RWPE2 (cell line): ENCODE measurements at regions not wholly inside any gene's neighbourhood (a gene's known extent, or its start where the extent isn't known, plus 50 kb on each side); places are given as distances from the start of the nearest gene placed in this dataset.

ENCODE experiments used
- ATAC-seq: fragments of 200-7000 bp; cut with Tn5 transposase; 3 replicates; pipeline ENCODE4 v1.9.1; 2021; ENCODE audit warnings: low read depth
- DNase-seq: peaks from one replicate; pipeline ENCODE4 v3.0.0-alpha.2; 2020; ENCODE audit warnings: low spot score
- H3K27ac ChIP-seq: fragments of 450-650 bp; 2 replicates; pipeline ENCODE4 v1.5.1; 2017; ENCODE audit warnings: mild to moderate bottlenecking; ENCODE audit not compliant: poor library complexity, severe bottlenecking
- H3K27me3 ChIP-seq: fragments of 250-450 bp; sonication (Bioruptor Pico); 2 replicates; pipeline ENCODE4 v1.5.1; 2021; ENCODE audit warnings: mild to moderate bottlenecking, moderate library complexity; ENCODE audit not compliant: insufficient read depth, poor library complexity, severe bottlenecking
- H3K36me3 ChIP-seq: fragments of 250-450 bp; sonication (Bioruptor Pico); 2 replicates; pipeline ENCODE4 v1.5.1; 2020; ENCODE audit warnings: low read depth, mild to moderate bottlenecking, moderate library complexity
- H3K4me1 ChIP-seq: fragments of 250-450 bp; sonication (Bioruptor Pico); 2 replicates; pipeline ENCODE4 v1.5.1; 2021; ENCODE audit warnings: mild to moderate bottlenecking, moderate library complexity; ENCODE audit not compliant: insufficient read depth, poor library complexity, severe bottlenecking
- H3K4me3 ChIP-seq: fragments of 250-450 bp; sonication (Bioruptor Pico); 2 replicates; pipeline ENCODE4 v1.5.1; 2021; ENCODE audit warnings: mild to moderate bottlenecking, moderate library complexity; ENCODE audit not compliant: severe bottlenecking
- H3K9me3 ChIP-seq: fragments of 250-450 bp; sonication (Bioruptor Pico); 2 replicates; pipeline ENCODE4 v1.5.1; 2021; ENCODE audit warnings: mild to moderate bottlenecking, moderate library complexity; ENCODE audit not compliant: severe bottlenecking
- CTCF ChIP-seq: fragments of 450-650 bp; IDR thresholded peaks from one replicate; pipeline ENCODE4 v1.5.1; 2017; ENCODE audit warnings: mild to moderate bottlenecking, moderate library complexity; ENCODE audit not compliant: poor library complexity, severe bottlenecking

- Histone ChIP-seq H3K4me1 (no peaks in the 10 kb centered on the region), H3K27me3 (no peaks in the 10 kb centered on the region), H3K36me3 (no peaks in the 10 kb centered on the region), H3K27ac (no peak overlapping the region), H3K9me3 (no peaks in the 10 kb centered on the region), H3K4me3 (no peak overlapping the region)
- no peak for TF ChIP-seq CTCF
- ATAC-seq (no peak), DNase-seq (no peak)
These were observed 141.3 kb upstream of the SP8 start for GRCh38 chr7:20927976-20928375.

- H3K9me3 ChIP-seq, result no peaks in the 10 kb centered on the region
- H3K36me3 ChIP-seq, result no peaks in the 10 kb centered on the region
- ATAC-seq (no peak), DNase-seq (no peak)
- no peaks in the 10 kb centered on the region for H3K27me3 ChIP-seq
- H3K27ac ChIP-seq, result no peak overlapping the region
- no peaks in the 10 kb centered on the region for H3K4me1 ChIP-seq
- no peak for TF ChIP-seq CTCF
- H3K4me3 ChIP-seq, result no peak overlapping the region
These were observed 142.5 kb upstream of the SP8 start for GRCh38 chr7:20929199-20929598.

GRCh38 chr7:20931739-20932138 is 145.1 kb upstream of the SP8 start:
- Histone ChIP-seq H3K4me1 (no peaks in the 10 kb centered on the region), H3K27me3 (no peaks in the 10 kb centered on the region), H3K4me3 (no peak overlapping the region), H3K27ac (no peak overlapping the region), H3K9me3 (no peaks in the 10 kb centered on the region), H3K36me3 (no peaks in the 10 kb centered on the region)
- no peak for ATAC-seq
- TF ChIP-seq CTCF, result no peak
- no peak for DNase-seq

DNA sequence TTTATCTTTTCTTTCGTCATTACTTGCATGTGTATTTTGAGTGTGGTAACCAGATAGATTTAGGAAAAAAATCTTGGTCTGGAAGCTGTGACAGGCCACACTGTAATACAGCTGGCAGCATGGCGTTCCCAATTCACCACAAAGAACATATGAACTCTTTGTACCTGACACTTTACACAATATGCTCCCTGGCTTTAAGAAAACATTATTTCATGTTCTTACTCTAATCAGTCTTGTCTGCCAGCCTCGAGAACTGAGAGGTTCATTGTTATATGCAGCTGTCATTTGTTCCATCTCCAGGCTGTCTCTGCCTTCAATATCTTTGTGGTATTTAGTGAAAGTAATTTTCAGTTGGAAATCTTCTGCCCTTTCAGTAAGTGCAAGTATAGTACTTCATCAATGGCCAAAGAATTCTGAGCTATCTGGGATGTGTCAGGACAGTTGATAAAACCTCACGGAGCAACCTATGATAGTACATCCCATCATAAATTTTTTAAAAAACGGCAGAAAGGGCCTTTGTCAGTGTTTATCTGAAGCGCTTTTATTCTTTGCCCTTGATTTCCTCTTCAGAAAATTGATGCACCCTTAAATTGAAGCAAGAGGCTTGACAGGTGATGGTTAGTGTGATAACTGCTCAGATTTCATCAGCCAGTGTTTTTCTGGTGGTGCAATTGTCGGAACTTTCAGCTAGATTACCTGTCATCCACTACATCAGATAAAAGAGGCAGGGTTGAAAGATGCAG is 146.3 kb upstream of the SP8 start:
- Histone ChIP-seq H3K27me3 (no peaks in the 10 kb centered on the region), H3K4me1 (no peaks in the 10 kb centered on the region), H3K4me3 (no peak overlapping the region), H3K9me3 (no peaks in the 10 kb centered on the region), H3K27ac (no peak overlapping the region), H3K36me3 (no peaks in the 10 kb centered on the region)
- no peak for DNase-seq
- no peak for ATAC-seq
- TF ChIP-seq CTCF, result no peak

DNA sequence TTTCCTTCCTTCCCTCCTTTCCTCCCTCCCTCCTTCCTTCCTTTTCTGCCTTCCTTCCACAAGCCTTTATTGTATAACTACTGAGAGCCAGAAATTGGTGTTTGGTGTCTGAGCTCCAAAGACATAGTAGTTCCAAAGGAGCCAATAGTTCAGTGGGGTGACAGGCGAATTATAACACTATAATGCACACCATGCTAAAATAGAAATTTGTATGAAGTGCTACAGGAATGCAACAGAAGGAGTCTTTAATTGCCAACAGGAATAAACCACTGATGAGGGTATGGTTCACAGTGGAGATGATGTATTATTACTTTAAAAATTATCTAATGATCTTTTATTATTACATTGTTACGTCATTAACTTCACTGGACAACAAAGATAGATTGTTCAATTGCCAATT is 158.8 kb upstream of the SP8 start:
- no peak overlapping the region for H3K4me3 ChIP-seq
- no peak for ATAC-seq
- H3K27me3 ChIP-seq, result no peaks in the 10 kb centered on the region
- H3K36me3 ChIP-seq, result no peaks in the 10 kb centered on the region
- H3K9me3 ChIP-seq, result peaks cover 3% of the 10 kb centered on the region
- DNase-seq, result no peak
- no peaks in the 10 kb centered on the region for H3K4me1 ChIP-seq
- no peak for TF ChIP-seq CTCF
- no peak overlapping the region for H3K27ac ChIP-seq
